Activated T-cell treated with anti-CD3 and anti-CD28 coated beads for 4 hours (primary cell): ENCODE measurements at regions not wholly inside any gene's neighbourhood (a gene's known extent, or its start where the extent isn't known, plus 50 kb on each side); places are given as distances from the start of the nearest gene placed in this dataset.

ENCODE experiments used
- DNase-seq: peaks from one replicate; pipeline ENCODE4 v3.0.0-alpha.2; 2020

DNA sequence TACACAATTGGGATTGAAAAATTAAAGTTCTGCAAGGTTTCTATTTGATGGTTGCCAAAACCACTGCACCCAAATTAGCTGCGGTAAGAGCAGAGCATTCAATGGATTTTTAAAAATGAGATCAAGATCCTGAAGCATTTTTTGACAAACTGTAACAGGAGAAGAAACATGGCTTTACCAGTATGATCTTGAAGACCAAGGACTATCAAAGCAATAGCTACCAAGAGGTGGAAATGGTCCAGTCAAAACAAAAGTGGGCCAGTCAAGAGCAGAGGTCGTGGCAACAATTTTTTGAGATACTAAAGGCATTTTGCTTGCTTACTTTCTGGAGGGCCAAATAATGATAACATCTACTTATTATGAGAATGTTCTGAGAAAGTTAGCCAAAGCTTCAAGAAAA lies 186.8 kb downstream of the RDH14 start:
- no peak for DNase-seq

DNA sequence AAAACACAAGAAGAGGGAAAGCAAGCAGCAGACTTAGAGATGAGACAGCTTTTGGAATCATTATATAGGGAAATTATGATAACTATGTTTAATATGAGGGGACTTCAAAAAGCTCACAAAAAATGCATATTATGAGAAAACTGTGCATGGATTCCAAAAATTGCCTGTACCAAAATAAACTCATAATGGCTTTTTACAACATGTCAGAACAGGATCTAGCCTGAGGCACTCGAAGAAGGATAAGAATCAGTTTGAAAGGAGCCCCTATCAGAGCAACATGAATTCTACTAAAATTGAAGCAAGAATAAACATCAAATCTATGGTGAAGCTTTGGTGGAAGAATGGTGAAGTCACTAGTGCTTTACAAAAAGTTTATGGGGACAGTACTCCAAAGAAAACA lies 187.4 kb downstream of the RDH14 start:
- no peak for DNase-seq

DNA sequence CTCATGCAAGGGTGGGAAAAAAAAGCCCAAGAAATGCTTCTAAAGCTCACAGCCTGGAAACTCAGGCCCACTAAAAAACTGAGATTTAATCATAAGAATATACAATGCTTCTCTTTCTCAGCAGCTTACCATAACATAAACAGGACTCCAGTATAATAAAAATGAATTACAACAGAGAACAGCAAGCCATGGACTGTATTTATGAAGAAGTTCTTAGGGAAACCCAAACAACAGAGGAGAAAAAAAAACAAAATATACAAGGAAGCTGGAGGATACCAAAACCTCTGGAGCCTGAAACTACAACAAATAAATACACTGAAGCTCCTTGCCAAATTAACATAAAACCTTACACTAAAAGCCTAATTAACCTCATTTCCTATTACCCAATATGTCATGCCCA lies 187.8 kb downstream of the RDH14 start:
- no peak for DNase-seq

DNA sequence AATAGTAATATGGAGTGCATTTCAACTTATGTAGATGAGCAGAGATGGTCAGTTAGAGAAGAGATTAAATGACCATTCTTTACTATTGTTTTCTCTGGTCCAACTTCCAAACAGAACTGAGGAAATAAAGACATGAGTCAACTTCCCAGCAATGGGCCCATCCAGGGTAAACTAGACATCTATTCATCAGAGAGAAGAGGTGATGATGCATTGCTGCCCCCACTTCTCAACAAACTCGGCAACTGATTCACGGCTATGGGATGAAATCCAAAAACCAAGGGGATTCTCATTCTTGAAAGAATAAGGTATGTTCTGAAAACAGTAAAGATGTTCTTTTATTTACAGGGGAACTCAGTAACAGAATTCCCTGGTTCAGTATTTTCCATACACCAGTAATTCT lies 190.7 kb downstream of the RDH14 start:
- no peak for DNase-seq

DNA sequence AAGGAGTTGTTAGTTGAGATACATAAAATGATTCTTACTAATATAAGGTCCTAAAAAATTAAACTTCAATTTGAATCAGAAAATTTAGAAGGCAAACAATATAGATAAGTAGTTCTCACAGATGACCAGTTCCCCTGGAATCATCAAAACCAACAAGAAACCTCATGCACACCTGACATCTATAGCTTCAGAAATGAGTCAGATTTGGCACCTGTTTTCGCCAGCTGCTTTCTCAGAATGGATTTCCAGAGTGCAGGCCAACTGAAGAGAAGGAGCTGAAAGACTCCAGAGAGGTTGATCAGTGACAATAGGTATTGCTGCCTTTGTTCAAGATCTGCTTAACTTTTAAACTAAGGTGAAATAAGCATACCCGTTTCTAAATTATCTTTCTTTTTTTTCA lies 192.4 kb downstream of the RDH14 start:
- DNase-seq = no peak

DNA sequence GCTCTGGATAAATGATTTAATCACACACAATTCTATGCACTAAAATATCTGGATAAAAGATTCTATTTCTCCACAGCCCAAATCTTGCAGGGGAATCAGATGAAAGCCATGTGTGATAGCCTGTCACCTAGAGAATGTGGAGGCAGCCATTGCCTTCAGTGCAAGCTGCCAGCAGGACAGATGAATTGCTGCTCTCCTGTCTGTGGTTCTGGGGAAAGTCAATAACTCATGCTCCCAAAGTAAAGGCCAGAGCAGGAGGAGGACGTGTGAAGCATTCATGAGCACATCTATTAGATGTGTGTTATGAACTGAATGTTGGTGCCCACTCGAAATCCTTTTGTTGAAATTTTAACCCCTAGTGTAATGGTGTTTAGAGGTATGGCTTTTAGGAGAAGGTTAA lies 195.1 kb downstream of the RDH14 start:
- no peak for DNase-seq

DNA sequence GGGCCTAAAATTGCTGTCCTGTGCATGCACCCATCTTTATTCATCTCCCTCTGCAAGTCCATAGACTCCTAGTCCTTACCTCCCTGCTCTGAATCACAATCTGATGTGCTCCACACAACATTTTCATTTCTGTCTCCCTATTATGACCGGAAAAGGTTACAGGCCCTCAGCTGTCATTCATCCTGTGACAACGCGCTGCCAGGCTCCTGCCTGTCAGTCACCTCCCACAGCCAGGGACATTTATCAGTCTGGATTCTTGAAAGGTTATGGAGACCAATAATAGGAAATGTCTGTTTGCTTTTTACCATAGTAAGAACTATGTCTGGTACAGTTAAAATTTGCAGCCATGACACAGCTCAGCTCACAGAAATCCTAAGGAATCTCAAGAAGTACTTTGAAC lies 197.1 kb downstream of the RDH14 start:
- DNase-seq = no peak

DNA sequence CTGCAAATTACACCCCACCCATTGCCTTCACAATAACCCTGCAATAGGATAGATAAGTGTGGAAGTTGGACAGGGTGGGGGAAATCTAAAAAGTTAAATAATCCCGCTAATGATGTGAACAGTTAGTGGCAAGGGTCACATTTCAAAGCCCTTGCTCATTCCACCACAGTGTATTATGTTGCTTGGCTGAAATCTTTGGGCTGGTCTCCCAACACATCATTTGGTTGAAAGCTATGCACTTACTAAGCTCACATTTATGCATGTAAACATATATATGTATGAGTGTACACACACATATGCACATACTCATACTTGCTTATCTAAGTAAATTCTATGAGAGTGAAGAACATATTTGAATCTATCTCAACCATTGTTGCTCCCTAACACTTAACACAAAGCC lies 197.8 kb downstream of the RDH14 start:
- no peak for DNase-seq

DNA sequence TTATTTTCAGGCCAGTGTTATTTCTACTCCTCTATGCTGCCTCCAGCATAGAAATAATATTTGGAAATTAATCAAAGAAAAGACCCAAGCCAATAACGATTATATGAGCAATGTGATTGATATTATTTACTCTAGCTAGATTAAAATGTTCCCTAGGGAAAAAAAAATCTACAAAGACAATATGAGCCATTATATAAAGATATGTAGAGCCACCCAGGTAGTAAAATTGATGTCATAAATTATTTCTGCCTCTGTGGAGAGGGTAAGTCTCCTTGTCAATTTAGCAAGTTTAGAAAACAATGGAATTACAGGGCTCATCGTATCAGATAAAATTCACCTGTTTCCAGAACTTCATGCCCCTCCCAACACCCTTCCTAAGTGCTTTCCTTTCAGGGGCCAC lies 202.9 kb downstream of the RDH14 start:
- DNase-seq = no peak

DNA sequence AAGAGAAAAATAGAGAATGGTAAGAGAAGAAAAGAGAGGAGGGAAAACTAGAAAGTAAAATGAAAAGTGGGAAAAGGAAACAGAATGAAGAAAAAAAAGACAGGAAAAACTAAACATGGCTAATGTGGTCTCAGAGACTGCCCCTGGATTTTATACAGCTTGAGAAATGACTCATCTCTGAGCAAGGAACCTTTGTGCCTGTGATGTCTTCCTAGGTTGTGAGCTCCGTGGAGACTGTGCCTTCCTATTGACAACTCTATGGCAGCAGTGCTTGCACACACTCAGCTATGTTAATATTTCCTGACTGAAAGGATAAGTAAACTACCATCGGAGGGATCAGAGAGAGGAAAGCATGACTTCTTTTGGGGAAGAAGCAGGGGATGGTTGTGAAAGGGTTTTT lies 203.8 kb downstream of the RDH14 start:
- no peak for DNase-seq

DNA sequence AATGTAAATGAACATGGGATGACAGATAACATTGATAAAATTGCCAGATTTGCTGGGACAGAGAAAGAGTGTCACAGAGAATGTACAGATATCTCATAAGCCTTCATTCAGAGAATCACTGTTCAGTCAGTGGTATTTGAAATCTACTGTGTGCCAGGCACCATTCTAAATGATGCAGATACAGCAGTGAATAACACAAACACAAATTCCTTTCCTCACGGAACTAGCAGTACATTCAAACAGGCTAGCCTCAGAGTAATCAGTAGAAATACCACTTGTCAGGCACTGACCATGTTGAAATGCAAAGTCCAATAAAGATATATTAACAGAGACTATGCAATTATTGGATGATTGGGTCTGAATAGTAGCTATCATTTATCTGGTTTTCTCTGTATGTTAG lies 211.0 kb downstream of the RDH14 start:
- DNase-seq = no peak

DNA sequence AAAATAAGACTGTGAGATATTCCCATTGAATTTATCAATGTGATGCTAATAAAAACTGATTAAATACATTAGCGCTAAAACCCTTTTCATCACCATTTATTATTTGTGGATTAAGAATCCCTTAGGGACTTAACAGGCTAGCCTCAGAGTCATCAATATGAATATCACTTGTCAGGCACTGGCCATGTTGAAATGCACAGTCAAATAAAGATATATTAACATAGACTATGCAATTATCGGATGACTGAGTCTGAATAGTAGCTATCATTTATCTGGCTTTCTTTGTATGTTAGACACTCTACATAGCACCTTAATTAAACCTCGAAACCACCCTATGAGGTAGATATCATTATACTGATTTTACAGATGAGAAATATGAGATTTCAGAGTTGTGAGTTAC lies 213.6 kb downstream of the RDH14 start:
- DNase-seq = no peak

DNA sequence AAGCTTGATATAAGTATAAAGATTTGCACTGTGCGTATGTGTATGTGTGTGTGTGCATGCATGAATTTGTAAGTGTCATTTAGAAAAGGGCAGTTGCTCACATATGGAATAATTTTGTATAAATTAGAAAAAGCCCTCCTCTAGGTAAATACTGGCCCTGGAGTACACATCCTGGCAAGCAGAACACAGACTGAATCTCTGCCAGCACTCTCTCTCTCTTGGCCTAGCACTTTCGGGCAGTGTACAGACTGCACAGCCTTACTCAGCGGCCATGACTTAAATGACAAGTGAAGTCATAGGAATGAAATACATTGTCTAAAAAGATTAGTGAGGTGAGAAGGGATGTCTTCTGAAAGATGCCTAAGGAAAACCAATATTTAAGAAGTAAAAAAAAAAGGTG lies 214.1 kb downstream of the RDH14 start:
- no peak for DNase-seq

DNA sequence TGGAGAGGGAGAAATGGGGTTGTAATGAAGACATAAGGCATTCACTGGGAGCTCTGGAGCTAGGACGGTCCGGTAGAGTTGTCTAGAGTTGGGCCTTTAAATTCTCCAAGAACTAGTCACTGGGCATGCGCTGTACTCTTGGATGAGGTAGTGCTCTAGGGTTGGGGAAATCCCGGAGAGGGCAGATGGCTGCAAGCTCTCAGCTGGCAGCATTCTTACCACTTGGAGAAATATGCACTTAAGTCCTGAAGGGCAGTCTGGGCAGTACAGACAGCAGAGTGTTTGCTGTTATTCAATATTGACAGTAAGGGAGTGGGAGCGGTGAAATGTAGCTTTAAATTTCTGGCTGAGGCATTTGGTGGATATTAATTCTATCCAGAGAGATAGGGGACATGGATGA lies 214.6 kb downstream of the RDH14 start:
- no peak for DNase-seq

DNA sequence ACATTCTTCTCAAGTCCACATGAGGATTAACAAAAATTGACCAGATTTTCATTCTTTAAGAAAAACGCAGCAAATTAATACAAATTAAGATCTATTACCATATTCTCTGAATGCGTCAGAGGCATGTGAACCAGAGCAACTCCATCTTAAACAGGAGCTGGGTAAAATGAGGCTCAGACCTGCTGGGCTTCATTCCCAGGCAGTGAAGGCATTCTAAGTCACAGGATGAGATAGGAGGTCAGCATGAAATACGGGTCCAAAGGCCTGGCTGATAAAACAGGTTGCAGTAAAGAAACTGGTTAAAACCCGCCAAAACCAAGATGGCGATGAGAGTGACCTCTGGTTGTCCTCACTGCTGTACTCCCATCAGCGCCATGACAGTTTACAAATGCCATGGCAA lies 217.6 kb downstream of the RDH14 start:
- DNase-seq = no peak

DNA sequence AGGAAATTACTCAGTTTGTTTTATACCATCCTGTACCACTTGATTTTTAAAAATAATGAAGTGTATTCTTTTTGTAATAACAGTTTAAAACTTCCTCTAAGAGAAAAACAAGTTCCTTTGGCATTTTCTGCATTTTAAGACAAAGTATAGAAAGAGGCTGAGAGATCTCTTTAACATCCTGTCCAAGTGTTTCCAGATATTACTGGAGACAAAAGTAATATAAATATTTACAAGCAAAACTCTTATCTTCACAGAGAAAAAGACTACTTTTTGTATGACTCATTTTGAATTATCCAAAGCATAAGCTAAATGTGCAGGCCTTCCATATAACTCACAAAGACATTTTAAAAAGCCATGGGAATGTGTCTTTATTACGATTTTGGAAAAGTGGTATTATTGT lies 221.1 kb downstream of the RDH14 start:
- DNase-seq = no peak

DNA sequence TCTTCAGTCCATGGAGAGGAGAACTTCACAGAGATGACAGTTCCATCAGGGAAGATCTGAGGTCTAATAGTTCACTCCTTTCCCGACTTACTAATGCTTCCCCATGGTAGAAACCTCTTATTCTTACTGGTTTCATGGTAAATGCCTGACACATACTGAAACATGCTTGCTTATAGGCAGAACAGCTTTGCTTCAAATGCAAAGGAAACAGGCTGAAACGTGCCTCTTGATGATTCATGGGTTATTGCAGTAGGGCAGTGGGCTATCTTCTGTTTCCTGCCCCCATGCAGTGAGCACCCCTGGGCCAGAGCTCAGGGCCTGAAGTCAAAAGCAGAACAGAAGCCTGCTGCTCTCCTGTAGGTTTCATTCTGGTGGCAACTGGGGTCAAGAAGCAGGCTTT lies 223.5 kb downstream of the RDH14 start:
- no peak for DNase-seq

DNA sequence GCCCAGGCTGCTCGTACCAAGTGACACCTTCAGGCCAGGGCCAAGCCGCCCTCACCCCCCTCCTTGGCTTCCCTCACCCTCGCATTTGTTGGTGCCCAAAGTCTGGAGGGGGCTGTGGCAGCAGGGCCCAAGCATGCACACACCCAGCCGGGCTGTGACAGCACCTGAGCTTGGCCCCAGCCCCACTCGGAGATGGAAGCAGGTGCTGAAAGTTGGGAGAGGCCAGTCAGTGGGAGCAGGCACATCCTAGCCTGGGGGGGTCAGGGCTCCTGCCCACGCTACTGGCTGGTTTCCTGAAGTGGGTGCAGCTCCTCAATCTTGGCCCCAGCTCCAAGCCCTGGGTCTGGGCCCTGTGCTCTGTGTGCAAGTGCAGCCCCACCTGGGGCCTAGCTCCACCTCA lies 228.0 kb downstream of the RDH14 start:
- DNase-seq = no peak

DNA sequence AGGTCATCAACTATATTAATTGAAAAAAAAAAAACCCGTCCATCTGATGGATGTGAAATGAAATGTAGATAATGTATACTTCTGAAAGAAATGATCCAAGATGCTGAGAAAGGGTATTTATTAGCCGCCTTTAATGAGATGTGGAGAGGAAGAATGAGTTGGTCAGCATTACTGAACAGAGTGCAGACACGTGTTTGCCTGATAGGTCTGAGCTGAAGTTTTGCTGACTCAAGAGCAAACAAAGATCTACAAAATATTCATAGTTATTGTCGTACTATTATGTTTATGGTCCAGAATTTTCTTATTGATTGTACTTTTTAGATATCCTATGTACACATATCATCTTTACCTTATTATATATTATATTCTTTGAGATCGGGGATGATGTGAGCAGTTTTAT lies 235.3 kb downstream of the RDH14 start:
- no peak for DNase-seq

DNA sequence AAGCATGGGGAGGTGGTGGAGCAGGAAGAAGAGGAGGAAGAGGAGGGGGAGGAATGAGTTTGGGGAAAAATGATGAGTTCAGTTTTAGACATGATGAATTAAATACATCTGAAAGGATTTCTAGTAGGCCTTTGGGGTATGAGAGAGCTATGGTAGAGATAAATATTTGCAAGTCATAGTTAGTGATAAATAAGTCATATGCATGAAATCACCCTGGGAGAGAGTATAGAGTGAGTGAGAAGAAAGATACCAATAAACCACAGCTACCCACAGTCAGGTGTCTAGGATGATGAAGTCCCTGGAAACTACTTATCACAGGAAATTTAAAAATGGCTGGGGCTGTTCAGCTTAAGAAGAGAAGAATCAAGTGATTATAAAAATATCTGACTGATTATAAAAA lies 240.5 kb downstream of the RDH14 start:
- DNase-seq = no peak

DNA sequence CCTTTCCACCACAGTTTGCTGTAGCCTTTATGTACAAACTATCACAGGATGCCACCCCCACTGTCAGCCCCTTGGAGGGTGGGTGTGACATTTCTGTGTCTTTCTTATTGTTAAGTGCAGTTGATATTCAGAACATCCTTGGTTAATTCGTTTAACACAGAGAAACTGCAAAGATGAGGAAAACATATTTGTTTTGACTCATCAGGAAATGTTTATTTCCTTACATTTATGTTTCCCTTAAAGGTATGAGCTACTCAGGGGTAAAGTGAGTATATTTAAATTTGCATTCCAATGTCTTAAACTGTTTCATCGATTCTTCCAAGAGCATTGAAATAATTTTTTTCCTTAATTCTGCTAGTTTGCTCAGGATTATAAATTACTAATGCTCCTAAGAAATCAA lies 243.4 kb downstream of the RDH14 start:
- DNase-seq = no peak

DNA sequence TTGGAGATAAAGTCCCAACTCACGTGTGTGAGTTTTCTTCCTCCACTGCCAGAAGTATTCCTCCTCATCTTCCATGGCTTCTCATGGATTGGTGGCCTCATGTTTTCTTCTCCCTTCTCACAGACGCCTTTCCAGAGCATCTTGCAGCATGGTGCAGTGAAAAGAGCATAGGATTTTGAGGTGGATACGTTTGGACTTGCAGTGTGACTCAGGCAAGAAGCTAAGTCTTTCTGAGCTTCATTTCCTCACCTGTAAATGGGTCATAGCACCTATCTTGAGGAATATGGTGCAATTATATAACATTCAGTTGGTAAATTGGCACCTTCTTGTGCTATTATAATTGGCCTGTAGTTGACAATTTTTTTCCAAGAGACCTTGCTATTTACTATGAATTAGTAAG lies 247.6 kb downstream of the RDH14 start:
- DNase-seq = no peak

DNA sequence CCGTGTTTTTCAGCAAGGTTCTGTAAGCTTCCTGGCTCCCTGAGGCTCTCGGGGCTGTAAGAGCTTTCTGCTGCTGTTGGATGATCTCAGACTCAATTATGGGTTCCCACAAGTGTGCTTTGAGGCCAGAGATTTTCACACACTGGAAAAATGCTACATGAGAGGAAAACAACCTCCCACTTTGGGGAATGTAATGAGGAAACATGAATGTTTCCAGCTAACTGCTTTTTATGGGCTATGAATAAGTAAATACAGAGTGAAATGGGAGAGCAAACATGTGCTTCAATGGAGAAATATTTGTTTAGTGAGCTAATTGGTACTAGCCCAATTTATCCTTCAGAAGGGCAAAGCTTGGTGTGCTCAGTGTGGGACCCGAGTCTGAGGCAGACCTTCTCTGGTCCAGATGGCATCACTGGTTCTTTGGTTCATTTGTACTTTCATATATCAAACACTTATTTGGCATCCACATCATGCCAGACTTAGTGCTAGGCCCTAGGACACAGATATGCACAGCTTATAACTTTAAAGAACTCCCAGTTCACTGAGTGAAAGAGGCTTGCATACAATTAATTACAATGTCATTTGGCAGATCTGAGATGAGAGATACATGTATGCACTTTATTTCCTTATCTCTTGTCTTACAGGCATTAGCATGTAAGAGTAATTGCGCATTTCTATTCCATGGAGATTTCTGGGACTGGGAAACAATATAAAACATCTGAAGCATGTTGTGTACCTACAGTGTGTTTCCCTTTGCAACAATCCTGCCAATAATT lies 248.8 kb downstream of the RDH14 start:
- no peak for DNase-seq

DNA sequence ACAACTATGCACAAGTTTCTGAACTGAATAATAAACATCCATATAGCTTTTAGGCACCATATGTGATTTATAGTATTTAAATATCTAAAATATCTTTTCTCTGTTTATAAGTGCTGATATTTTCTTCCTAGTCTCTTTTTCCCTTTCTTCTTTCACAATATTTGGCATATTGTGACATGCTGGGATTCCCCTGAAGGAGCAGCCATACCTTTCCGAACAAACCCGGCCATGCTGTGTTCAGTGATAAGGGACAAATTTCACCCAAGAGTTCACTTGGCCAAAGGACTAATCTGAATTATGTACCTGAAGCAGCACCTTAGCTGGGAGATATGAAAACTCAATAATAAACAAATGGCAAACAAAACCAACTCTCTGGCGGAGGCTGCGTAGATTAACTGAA lies 250.8 kb downstream of the RDH14 start:
- no peak for DNase-seq

DNA sequence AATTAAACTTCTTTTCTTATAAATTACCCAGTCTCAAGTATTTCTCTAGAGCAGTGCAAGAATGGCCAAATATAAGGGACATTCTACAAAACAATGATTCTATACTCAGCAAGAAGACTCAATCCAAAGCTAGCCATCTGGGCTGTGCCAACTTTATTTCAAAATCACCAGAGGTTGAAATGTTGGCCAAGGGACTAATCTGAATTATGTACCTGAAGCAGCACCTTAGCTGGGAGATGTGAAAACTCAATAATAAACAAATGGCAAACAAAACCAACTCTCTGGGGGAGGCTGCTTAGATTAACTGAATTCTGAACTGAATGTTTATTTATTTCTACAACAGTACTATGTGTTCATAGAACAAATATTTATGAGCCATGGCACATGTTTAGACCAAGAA lies 251.3 kb downstream of the RDH14 start:
- DNase-seq = no peak

DNA sequence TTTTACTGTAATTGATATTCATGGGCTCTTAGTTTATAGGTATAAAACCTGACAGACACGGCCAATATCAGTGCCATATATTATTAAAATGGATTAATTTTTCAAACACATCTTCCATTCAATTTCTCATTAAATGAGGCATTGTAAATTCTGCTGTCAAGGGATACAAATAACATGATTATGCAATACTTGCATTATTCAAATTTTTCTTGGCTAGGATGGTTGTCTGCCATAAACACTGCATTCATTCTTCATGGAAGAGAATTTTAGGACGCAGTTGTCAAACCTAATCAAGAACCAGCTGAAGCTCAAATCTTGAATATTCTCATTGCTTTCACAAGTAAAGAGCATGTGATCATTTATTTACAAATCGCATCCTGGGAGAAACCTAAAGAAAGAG lies 255.6 kb downstream of the RDH14 start:
- no peak for DNase-seq
